Activated CD4-positive, alpha-beta T cell treated with anti-CD3 and anti-CD28 coated beads, Interleukin-2, amount 10 ng/mL, durations not matched to agents 7 days and 5 days (primary cell): ENCODE measurements at regions not wholly inside any gene's neighbourhood (a gene's known extent, or its start where the extent isn't known, plus 50 kb on each side); places are given as distances from the start of the nearest gene placed in this dataset.

ENCODE experiments used
- CTCF ChIA-PET: fragments of 350-600 bp; sonication (Branson Sonifier 250); formaldehyde crosslinking; loops from one replicate; lab custom pipeline; 2021; ENCODE audit warnings: antibody characterized with exemption; lab: Charles Lee
- POLR2A ChIA-PET: fragments of 350-600 bp; sonication (Branson Sonifier 250); formaldehyde crosslinking; loops from one replicate; lab custom pipeline; 2021; ENCODE audit warnings: antibody characterized with exemption; lab: Charles Lee
- DNase-seq: peaks from one replicate; pipeline ENCODE4 v3.0.0-alpha.2; 2020
- H3K27ac Mint-ChIP-seq: one replicate; pipeline ENCODE4 v1.8.0; 2021; ENCODE audit warnings: mild to moderate bottlenecking, moderate library complexity, mixed read lengths
- H3K27me3 Mint-ChIP-seq: one replicate; pipeline ENCODE4 v1.8.0; 2021; ENCODE audit warnings: mixed read lengths
- H3K36me3 Mint-ChIP-seq: one replicate; pipeline ENCODE4 v1.8.0; 2021; ENCODE audit warnings: low read depth, mixed read lengths
- H3K4me1 Mint-ChIP-seq: one replicate; pipeline ENCODE4 v1.8.0; 2021; ENCODE audit warnings: mixed read lengths
- H3K4me3 Mint-ChIP-seq: one replicate; pipeline ENCODE4 v1.8.0; 2021; ENCODE audit warnings: mild to moderate bottlenecking, moderate library complexity, mixed read lengths
- H3K9me3 Mint-ChIP-seq: one replicate; pipeline ENCODE4 v1.8.0; 2021; ENCODE audit warnings: mixed read lengths

DNA sequence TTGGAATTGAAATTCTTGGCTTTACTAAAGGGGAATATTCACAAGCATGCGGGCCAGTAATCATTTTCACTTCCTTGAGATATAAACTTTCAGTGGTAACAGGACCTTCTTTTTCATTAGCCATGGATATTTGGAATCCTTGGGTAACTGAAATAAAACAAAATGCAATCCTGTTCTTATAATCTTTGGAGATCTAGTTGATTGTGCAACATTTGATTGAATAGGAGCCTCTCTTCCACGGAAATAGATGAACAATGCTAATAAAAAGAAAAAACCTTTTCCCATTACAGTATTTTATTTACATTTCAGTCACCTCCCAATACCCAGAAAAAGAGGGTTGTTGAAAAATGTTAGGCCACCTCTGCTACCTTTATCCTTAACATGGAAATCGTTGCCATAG, 225.6 kb downstream of the MAP2K6 start:
- DNase-seq: no peak
- Mint-ChIP-seq H3K27me3 (no peaks in the 10 kb centered on the region), H3K9me3 (no peaks in the 10 kb centered on the region), H3K4me1 (no peaks in the 10 kb centered on the region), H3K27ac (no peak overlapping the region), H3K4me3 (no peak overlapping the region), H3K36me3 (no peaks in the 10 kb centered on the region)
- ChIA-PET POLR2A (no interaction called here), CTCF (no interaction called here)

GRCh38 chr17:69643686-69644085, 229.2 kb downstream of the MAP2K6 start:
- CTCF ChIA-PET: no interaction called here
- no peak for DNase-seq
- POLR2A ChIA-PET: no interaction called here
- Mint-ChIP-seq H3K4me1 (no peaks in the 10 kb centered on the region), H3K36me3 (no peaks in the 10 kb centered on the region), H3K27ac (no peak overlapping the region), H3K4me3 (no peak overlapping the region), H3K9me3 (peaks cover 5% of the 10 kb centered on the region), H3K27me3 (peaks cover 4% of the 10 kb centered on the region)

- Mint-ChIP-seq H3K27me3 (peaks cover 4% of the 10 kb centered on the region), H3K4me3 (no peak overlapping the region), H3K9me3 (peaks cover 5% of the 10 kb centered on the region), H3K27ac (no peak overlapping the region), H3K36me3 (no peaks in the 10 kb centered on the region), H3K4me1 (no peaks in the 10 kb centered on the region)
- ChIA-PET POLR2A (no interaction called here), CTCF (no interaction called here)
- no peak for DNase-seq
Measured at GRCh38 chr17:69646729-69647128, 232.2 kb downstream of the MAP2K6 start.

DNA sequence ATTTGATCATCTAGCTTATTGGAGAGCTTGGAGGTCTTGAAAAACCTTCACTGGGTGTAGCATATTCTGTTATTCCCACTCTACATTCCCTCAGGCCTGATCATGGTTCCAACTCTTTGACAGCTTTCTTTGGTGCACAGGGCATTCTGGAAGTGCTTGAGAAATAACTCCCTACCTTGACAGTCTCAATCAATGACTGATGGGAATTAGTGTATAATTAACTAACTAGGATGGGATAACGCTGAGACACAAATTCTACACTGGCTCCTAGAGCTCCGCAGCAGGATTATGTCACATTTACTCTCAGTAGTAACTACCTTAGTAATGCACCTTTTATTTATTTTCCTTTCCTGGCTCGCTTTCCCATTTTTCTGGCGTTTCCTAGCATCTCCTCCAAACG, 236.4 kb downstream of the MAP2K6 start:
- Mint-ChIP-seq H3K9me3 (peaks cover 5% of the 10 kb centered on the region), H3K4me3 (no peak overlapping the region), H3K36me3 (no peaks in the 10 kb centered on the region), H3K27ac (no peak overlapping the region), H3K27me3 (peaks cover 4% of the 10 kb centered on the region), H3K4me1 (no peaks in the 10 kb centered on the region)
- POLR2A ChIA-PET: no interaction called here
- CTCF ChIA-PET: no interaction called here
- DNase-seq: no peak

DNA sequence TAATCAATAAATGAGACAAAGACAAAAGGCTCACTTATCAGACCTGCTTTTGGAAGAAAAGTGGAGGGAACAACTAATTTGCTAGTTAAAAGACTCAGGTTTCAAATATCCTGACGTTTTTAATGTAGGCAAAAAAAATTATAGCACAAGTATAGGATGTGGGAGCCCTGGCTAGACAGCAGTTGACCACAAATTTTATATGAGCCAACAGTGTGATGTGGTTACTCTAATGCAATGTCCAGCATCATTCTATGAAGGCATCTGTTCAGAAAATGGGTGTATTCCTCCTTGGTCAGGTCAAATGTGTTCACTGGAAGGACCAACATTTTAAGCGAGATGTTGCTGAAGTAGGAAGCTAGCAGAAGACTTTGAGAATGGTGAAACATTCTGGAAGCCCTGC, 237.4 kb downstream of the MAP2K6 start:
- no peaks in the 10 kb centered on the region for H3K36me3 Mint-ChIP-seq
- H3K27me3 Mint-ChIP-seq: peaks cover 4% of the 10 kb centered on the region
- no peaks in the 10 kb centered on the region for H3K4me1 Mint-ChIP-seq
- no peak overlapping the region for H3K4me3 Mint-ChIP-seq
- no peak for DNase-seq
- H3K9me3 Mint-ChIP-seq: peaks cover 5% of the 10 kb centered on the region
- ChIA-PET CTCF (no interaction called here), POLR2A (interaction anchor here (0.6 kb wide), 1 partner anchor 18 kb away, joined by 4 read pairs; no protein-coding TSS in a partner anchor)
- no peak overlapping the region for H3K27ac Mint-ChIP-seq

GRCh38 chr17:69654981-69655855, 240.7 kb downstream of the MAP2K6 start:
- Mint-ChIP-seq H3K27me3 (no peaks in the 10 kb centered on the region), H3K9me3 (no peaks in the 10 kb centered on the region), H3K27ac (no peak overlapping the region), H3K4me1 (no peaks in the 10 kb centered on the region), H3K4me3 (no peak overlapping the region), H3K36me3 (no peaks in the 10 kb centered on the region)
- DNase-seq: no peak
- POLR2A ChIA-PET: no interaction called here
- CTCF ChIA-PET: no interaction called here

- Mint-ChIP-seq H3K36me3 (no peaks in the 10 kb centered on the region), H3K27ac (no peak overlapping the region), H3K4me3 (no peak overlapping the region), H3K27me3 (no peaks in the 10 kb centered on the region), H3K9me3 (no peaks in the 10 kb centered on the region), H3K4me1 (no peaks in the 10 kb centered on the region)
- POLR2A ChIA-PET: no interaction called here
- CTCF ChIA-PET: no interaction called here
- no peak for DNase-seq
Measured at GRCh38 chr17:69655902-69656301, 241.4 kb downstream of the MAP2K6 start.

- no peaks in the 10 kb centered on the region for H3K36me3 Mint-ChIP-seq
- DNase-seq: no peak
- H3K9me3 Mint-ChIP-seq: no peaks in the 10 kb centered on the region
- H3K27me3 Mint-ChIP-seq: peaks cover 2% of the 10 kb centered on the region
- ChIA-PET POLR2A (no interaction called here), CTCF (no interaction called here)
- no peak overlapping the region for H3K4me3 Mint-ChIP-seq
- H3K27ac Mint-ChIP-seq: no peak overlapping the region
- no peaks in the 10 kb centered on the region for H3K4me1 Mint-ChIP-seq
Measured at GRCh38 chr17:69669441-69670178, 255.1 kb downstream of the MAP2K6 start.

DNA sequence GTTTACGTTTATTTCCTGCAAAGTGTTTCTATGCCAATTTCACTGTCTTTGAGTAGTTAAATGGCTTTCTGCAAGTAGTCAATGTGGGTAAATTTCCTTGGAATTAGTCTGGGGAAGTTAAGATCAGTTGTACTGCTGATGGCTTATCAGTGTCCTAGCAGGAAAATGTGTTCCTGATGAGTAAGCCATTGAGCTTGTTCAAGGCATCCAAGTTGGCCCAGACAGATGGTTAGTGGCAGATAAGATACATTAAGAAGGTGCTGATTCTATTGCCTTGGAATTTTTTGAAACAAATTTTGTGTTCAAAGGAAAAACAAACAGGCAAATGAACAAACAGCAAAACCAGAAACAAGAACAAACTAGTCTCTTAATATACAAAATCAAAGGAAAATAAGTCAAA, 258.4 kb downstream of the MAP2K6 start:
- no peaks in the 10 kb centered on the region for H3K9me3 Mint-ChIP-seq
- no peaks in the 10 kb centered on the region for H3K4me1 Mint-ChIP-seq
- H3K27ac Mint-ChIP-seq: no peak overlapping the region
- ChIA-PET CTCF (no interaction called here), POLR2A (no interaction called here)
- H3K36me3 Mint-ChIP-seq: no peaks in the 10 kb centered on the region
- DNase-seq: no peak
- peaks cover 2% of the 10 kb centered on the region for H3K27me3 Mint-ChIP-seq
- no peak overlapping the region for H3K4me3 Mint-ChIP-seq

- Mint-ChIP-seq H3K4me3 (no peak overlapping the region), H3K9me3 (no peaks in the 10 kb centered on the region), H3K27me3 (no peaks in the 10 kb centered on the region), H3K4me1 (no peaks in the 10 kb centered on the region), H3K27ac (no peak overlapping the region), H3K36me3 (no peaks in the 10 kb centered on the region)
- CTCF ChIA-PET: no interaction called here
- POLR2A ChIA-PET: no interaction called here
- DNase-seq: no peak
Measured at GRCh38 chr17:69677130-69677529, 262.6 kb downstream of the MAP2K6 start.

- Mint-ChIP-seq H3K9me3 (peaks cover 2% of the 10 kb centered on the region), H3K27ac (no peak overlapping the region), H3K27me3 (no peaks in the 10 kb centered on the region), H3K4me1 (no peaks in the 10 kb centered on the region), H3K4me3 (no peak overlapping the region), H3K36me3 (no peaks in the 10 kb centered on the region)
- POLR2A ChIA-PET: no interaction called here
- DNase-seq: no peak
- CTCF ChIA-PET: no interaction called here
Measured at GRCh38 chr17:69678206-69678605, 263.7 kb downstream of the MAP2K6 start.

DNA sequence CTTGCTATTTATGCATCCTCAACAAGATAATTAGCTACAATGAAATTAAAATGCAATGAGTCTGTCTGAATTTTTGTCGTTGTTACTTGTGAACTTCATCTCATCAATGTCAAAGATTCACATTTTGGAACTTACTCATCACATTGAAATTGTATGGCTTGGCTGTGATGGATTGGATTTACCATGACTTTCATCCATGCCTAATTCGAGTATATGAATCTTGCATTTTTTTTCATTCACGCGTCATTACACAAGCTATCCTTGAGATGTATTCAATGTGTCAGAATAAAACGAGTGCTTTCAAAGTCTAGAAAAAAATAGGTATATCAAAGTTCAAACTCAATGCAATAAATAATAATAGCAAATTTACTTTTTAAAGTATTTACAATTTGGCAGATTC, 265.3 kb downstream of the MAP2K6 start:
- no peaks in the 10 kb centered on the region for H3K4me1 Mint-ChIP-seq
- no peaks in the 10 kb centered on the region for H3K36me3 Mint-ChIP-seq
- CTCF ChIA-PET: no interaction called here
- H3K9me3 Mint-ChIP-seq: peaks cover 2% of the 10 kb centered on the region
- no peak overlapping the region for H3K27ac Mint-ChIP-seq
- H3K4me3 Mint-ChIP-seq: no peak overlapping the region
- peaks cover 1% of the 10 kb centered on the region for H3K27me3 Mint-ChIP-seq
- POLR2A ChIA-PET: no interaction called here
- DNase-seq: no peak

GRCh38 chr17:69684251-69684650, 269.8 kb downstream of the MAP2K6 start:
- POLR2A ChIA-PET: no interaction called here
- Mint-ChIP-seq H3K36me3 (no peaks in the 10 kb centered on the region), H3K27ac (no peak overlapping the region), H3K4me1 (no peaks in the 10 kb centered on the region), H3K27me3 (peaks cover 4% of the 10 kb centered on the region), H3K4me3 (no peak overlapping the region), H3K9me3 (peaks cover 5% of the 10 kb centered on the region)
- CTCF ChIA-PET: no interaction called here
- no peak for DNase-seq
